ENCODE measurements at regions not wholly inside any gene's neighbourhood (a gene's known extent, or its start where the extent isn't known, plus 50 kb on each side); places are given as distances from the start of the nearest gene placed in this dataset.

DNA sequence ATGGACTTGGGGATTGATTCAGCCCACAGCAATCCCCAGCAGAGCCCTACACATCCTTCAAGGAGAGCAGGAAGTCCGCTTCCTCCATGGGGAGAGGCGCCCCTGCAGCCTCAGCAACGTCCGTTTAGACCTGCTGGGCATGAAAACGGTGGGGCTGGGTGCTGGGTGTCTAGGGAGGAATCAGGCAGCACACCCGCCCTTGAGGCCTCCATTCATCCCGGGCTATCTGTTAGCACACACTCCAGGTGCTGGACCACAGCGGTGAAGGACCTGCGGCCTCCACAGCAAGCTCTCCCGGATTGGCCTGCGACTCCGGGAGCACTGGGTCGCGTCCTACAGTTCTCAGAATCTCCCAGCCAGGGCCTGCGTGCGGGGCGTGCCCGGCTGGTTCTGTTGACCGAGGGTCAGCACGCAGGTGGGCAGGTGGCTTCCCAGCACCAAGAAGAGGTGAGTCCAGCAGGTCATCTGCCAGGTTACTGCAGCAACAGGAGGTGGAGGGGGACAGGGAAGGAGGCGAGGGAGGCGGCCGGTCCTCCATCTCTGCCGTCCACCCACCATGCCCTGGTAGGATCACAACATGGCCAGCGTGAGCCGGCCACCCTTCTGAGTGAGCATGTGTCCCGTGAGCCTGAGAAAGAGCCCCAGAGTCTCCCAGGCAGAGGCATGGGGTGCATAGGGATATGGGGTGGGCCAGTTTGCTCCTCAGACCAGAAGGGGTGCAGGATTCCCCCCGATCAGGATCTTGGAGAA is 96.6 kb downstream of the RIPK4 start:
- Histone ChIP-seq H2AFZ (replicated peaks) (no peak overlapping the region), H3K4me2 (no peak overlapping the region), H3K9ac (no peak overlapping the region), H3F3A (ENCODE audit: low read depth) (no peaks in the 10 kb centered on the region), H3K36me3 (no peaks in the 10 kb centered on the region), H3K4me3 (no peak overlapping the region), H3K4me1 (no peaks in the 10 kb centered on the region), H3K79me2 (ENCODE audit: low read depth) (no peaks in the 10 kb centered on the region), H4K20me1 (ENCODE audit: low read depth) (no peaks in the 10 kb centered on the region), H3K9me3 (ENCODE audit: low read depth) (no peaks in the 10 kb centered on the region), H3K27ac (no peak overlapping the region), H3K27me3 (no peaks in the 10 kb centered on the region)
- Mint-ChIP-seq H3K4me1 (peaks cover 20% of the 10 kb centered on the region), H3K9me3 (peaks cover 3% of the 10 kb centered on the region), H3K4me3 (no peak overlapping the region), H3K36me3 (no peaks in the 10 kb centered on the region), H3K27ac (peak overlapping the region; percentile 38), H3K27me3 (ENCODE audit: insufficient read depth, low read depth) (peaks cover 7% of the 10 kb centered on the region)
- DNase-seq (ENCODE audit: low spot score) = no peak
- TF ChIP-seq, protein P1, sequence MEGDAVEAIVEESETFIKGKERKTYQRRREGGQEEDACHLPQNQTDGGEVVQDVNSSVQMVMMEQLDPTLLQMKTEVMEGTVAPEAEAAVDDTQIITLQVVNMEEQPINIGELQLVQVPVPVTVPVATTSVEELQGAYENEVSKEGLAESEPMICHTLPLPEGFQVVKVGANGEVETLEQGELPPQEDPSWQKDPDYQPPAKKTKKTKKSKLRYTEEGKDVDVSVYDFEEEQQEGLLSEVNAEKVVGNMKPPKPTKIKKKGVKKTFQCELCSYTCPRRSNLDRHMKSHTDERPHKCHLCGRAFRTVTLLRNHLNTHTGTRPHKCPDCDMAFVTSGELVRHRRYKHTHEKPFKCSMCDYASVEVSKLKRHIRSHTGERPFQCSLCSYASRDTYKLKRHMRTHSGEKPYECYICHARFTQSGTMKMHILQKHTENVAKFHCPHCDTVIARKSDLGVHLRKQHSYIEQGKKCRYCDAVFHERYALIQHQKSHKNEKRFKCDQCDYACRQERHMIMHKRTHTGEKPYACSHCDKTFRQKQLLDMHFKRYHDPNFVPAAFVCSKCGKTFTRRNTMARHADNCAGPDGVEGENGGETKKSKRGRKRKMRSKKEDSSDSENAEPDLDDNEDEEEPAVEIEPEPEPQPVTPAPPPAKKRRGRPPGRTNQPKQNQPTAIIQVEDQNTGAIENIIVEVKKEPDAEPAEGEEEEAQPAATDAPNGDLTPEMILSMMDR (IDR thresholded peaks at IDR 0.05) = no peak
- no peak for TF ChIP-seq EZH2 (IDR thresholded peaks at IDR 0.05)
- no peak for TF ChIP-seq EZH2phosphoT487 (IDR thresholded peaks at IDR 0.05)

DNA sequence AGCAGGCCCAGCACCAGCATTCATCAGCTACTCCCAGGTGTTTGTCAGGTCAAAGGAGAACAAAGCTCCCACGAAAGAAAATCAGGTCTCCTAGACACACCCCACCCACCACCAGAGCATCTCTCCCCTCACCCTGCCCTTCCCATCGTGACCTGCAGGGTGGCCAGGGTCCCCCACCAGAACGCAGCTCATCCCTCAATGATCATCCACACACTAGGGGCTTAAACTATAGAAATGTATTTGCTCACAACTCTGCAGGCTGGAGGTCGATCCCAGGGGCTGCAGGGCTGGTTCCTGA is 97.4 kb downstream of the RIPK4 start:
- H3K4me3 Mint-ChIP-seq = peak overlapping the region; percentile 33
- TF ChIP-seq, protein P1 (IDR thresholded peaks at IDR 0.05) = no peak
- TF ChIP-seq EZH2 (IDR thresholded peaks at IDR 0.05) (no peak), EZH2phosphoT487 (IDR thresholded peaks at IDR 0.05) (no peak)
- Histone ChIP-seq H3F3A (ENCODE audit: low read depth) (no peaks in the 10 kb centered on the region), H4K20me1 (ENCODE audit: low read depth) (no peaks in the 10 kb centered on the region), H3K27me3 (no peaks in the 10 kb centered on the region), H3K79me2 (ENCODE audit: low read depth) (no peaks in the 10 kb centered on the region), H3K4me1 (no peaks in the 10 kb centered on the region), H3K4me2 (no peak overlapping the region), H2AFZ (replicated peaks) (no peak overlapping the region), H3K4me3 (no peak overlapping the region), H3K9ac (no peak overlapping the region), H3K27ac (no peak overlapping the region), H3K36me3 (no peaks in the 10 kb centered on the region), H3K9me3 (ENCODE audit: low read depth) (no peaks in the 10 kb centered on the region)
- H3K36me3 Mint-ChIP-seq = no peaks in the 10 kb centered on the region
- H3K9me3 Mint-ChIP-seq = peaks cover 3% of the 10 kb centered on the region
- peaks cover 27% of the 10 kb centered on the region for H3K4me1 Mint-ChIP-seq
- peaks cover 7% of the 10 kb centered on the region for H3K27me3 Mint-ChIP-seq (ENCODE audit: insufficient read depth, low read depth)
- H3K27ac Mint-ChIP-seq = peak overlapping the region; percentile 38
- no peak for DNase-seq (ENCODE audit: low spot score)

DNA sequence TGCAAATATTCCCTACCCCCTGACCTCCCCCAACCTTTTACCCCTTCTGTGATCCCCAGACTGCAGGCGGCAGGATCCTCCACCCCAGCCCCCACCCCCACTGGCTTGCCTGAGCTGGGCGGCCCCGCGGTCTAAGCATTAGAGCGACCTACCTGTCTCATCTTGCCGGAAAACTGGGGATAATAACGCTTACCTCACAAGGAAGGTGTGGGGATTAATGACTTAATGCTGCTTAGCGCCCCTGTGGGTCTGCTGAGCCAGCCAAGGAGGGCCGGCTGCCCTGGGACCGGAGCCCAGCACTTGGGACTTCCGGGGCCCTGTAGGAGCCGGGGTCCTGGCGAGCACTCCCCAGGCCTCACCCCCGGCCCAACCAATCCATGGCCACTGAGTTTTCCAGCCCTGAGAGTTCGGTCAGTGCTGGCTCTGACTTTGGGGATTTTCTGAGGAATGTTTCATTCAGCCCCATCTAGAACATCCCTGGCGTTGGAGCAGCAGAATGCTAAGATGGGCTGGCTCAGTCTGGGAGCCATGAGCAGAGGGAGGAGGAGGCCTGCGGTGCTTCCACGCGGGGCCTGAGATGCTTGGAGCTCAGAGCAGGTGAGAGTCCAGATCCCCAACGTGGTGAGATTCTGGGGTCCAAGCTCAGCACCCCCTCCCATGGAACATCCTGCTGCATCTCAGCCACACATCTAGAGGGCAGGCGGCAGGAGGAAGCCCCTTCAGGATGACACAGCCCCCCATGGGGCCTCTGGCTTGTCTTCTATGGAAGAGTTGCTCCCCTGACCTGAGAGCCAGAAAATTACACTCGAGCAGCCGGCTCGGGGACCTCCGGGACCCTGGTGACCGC is 97.9 kb downstream of the RIPK4 start:
- no peak overlapping the region for H3K27ac Mint-ChIP-seq

More for the DNA sequence above, 97.9 kb downstream of the RIPK4 start:
- no peaks in the 10 kb centered on the region for H3K36me3 ChIP-seq
- Mint-ChIP-seq H3K4me3 (no peak overlapping the region), H3K36me3 (no peaks in the 10 kb centered on the region), H3K9me3 (peaks cover 3% of the 10 kb centered on the region), H3K4me1 (peaks cover 29% of the 10 kb centered on the region), H3K27me3 (ENCODE audit: insufficient read depth, low read depth) (peaks cover 11% of the 10 kb centered on the region)
- no peak overlapping the region for H3K4me2 ChIP-seq
- H3F3A ChIP-seq (ENCODE audit: low read depth) = no peaks in the 10 kb centered on the region
- H3K27ac ChIP-seq = no peak overlapping the region
- no peak overlapping the region for H2AFZ ChIP-seq (replicated peaks)
- no peaks in the 10 kb centered on the region for H3K27me3 ChIP-seq
- no peak for DNase-seq (ENCODE audit: low spot score)
- H3K4me1 ChIP-seq = no peaks in the 10 kb centered on the region
- no peaks in the 10 kb centered on the region for H3K9me3 ChIP-seq (ENCODE audit: low read depth)
- H3K79me2 ChIP-seq (ENCODE audit: low read depth) = no peaks in the 10 kb centered on the region
- H3K4me3 ChIP-seq = no peak overlapping the region
- no peaks in the 10 kb centered on the region for H4K20me1 ChIP-seq (ENCODE audit: low read depth)
- TF ChIP-seq EZH2phosphoT487 (IDR thresholded peaks at IDR 0.05) = no peak
- TF ChIP-seq, protein P1 (IDR thresholded peaks at IDR 0.05) = no peak
- TF ChIP-seq EZH2 (IDR thresholded peaks at IDR 0.05) = no peak
- H3K9ac ChIP-seq = no peak overlapping the region

Data from neural progenitor cell (in vitro differentiated cells).